Body of pancreas (tissue), 4 donors: ENCODE measurements at regions not wholly inside any gene's neighbourhood (a gene's known extent, or its start where the extent isn't known, plus 50 kb on each side); places are given as distances from the start of the nearest gene placed in this dataset.
"Not testable (repeated sequence)": the region's sequence is repeated elsewhere in the genome, so short reads cannot be mapped to it uniquely, and the experiment has no call there.

Experiments
- CTCF ChIP-seq, 7 experiments: fragments of 450-650 bp in 4 of 7; fragments of 200-600 bp in 3 of 7; sonication (generic) in 3 of 7; IDR thresholded peaks; one replicate each; pipeline ENCODE4 v1.5.1; 2016 to 2019; ENCODE audit warnings: antibody characterized with exemption in 7 of 7
- POLR2A ChIP-seq, 3 donors: fragments of 450-650 bp; IDR thresholded peaks; one replicate each; pipeline ENCODE4 v1.6.1; 2016; ENCODE audit warnings: antibody characterized with exemption in 3 of 3, mild to moderate bottlenecking in 2 of 3

GRCh38 chr2:91466780-91467363, 2775.4 kb downstream of the RPIA start:
- not testable (repeated sequence) for TF ChIP-seq POLR2A, CTCF (IDR thresholded peaks at IDR 0.05)
